RPMI7951 (cell line): ENCODE measurements at regions not wholly inside any gene's neighbourhood (a gene's known extent, or its start where the extent isn't known, plus 50 kb on each side); places are given as distances from the start of the nearest gene placed in this dataset.

Source experiments
- DNase-seq: peaks from one replicate; pipeline ENCODE4 v3.0.0-alpha.2; 2012; ENCODE audit warnings: low read depth

GRCh38 chr7:36006636-36007229, 146.3 kb upstream of the EEPD1 start:
- DNase-seq = no peak

- DNase-seq = no peak
These were observed 142.1 kb upstream of the EEPD1 start for GRCh38 chr7:36010656-36011587.

DNA sequence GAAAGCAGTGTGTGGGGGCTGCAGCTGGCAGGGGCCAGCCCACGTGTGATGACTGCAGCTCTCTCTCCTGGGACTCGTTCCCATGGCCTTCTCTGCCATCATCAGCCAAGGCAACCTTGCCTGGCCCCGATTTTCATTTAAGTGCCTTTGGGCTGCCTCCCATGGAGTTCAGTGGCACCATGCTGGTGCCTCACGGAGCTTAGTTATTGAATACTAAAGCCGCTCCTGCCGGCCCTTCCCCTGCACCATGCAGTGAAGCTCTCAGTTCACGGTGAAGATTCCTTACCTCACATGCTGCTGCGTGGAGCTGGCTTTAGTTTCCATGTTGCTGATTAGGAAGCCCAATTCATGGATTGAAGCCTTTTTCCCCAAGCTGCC, 141.5 kb upstream of the EEPD1 start:
- no peak for DNase-seq

- DNase-seq = no peak
These were observed 139.6 kb upstream of the EEPD1 start for GRCh38 chr7:36013246-36014014.

DNA sequence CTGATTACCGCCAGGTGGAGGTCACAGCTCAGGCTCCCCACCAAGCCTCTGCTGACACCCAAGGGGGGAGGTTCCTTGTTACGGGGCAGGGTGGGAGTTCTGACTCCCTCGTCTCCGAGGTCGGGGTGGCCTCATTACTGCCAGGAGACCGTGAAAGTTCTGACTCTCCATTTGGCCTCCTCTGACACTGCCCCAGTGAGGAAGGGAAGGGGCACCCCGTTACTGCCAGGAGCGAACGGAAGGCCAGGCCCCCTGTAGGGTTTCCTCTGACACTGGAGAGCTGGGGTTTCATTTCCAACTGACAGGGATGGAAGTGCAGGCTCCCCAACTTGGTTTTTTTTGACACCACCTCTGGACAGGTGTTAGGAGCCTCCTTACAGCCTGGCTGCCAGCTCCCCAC, 138.1 kb upstream of the EEPD1 start:
- DNase-seq = no peak

- no peak for DNase-seq
These were observed 137.3 kb upstream of the EEPD1 start for GRCh38 chr7:36015733-36016132.

GRCh38 chr7:36016648-36017047, 136.4 kb upstream of the EEPD1 start:
- no peak for DNase-seq

DNA sequence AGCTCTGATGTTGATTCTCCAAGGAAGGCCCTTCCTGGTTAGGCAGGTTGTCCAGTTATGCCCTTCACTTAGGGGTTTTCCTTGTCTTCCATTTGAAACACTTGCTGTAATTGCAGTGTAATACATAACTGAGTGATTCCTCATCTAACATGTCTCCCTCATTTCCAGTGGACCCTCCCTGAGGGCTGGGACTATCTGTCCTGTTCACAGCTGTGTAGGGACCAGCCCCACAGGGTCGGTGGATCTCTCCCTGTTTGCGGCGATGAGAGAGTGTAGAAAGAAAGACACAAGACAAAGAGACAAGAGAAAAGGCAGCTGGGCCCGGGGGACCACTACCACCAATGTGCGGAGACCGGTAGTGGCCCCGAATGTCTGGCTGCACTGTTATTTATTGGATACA, 135.9 kb upstream of the EEPD1 start:
- DNase-seq = no peak

DNA sequence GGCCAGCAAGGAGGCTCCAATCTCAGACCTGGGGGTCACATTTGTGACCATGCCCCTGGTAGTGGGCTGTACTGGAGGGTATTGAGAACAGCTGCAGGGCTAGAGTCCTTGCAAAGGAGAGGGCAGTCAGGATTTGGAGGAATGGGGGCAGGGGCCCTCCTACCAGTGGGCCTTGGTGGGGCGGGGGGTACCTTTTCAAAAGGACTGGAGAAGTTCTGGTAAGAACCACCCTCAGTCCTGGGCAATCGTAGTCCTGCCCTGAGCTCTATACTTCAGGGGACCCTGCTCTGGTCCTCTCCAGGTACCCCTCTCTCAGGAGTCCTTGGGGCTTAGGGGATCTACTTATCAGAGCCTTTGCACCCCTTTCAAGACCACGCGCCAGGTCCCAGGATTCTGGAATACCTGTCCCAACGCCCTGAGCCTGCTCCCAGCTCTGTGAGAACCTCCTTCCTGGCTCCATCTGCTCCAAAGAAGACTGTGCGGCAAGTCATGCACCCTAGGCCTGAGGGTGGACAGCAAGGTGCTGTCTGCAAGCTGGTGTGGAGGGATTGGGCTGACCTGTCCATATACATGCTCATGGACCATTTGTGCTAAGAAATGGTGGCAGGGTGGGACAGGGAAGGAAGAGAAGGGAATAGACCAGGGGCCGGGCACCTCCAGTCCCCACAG, 134.1 kb upstream of the EEPD1 start:
- no peak for DNase-seq

DNA sequence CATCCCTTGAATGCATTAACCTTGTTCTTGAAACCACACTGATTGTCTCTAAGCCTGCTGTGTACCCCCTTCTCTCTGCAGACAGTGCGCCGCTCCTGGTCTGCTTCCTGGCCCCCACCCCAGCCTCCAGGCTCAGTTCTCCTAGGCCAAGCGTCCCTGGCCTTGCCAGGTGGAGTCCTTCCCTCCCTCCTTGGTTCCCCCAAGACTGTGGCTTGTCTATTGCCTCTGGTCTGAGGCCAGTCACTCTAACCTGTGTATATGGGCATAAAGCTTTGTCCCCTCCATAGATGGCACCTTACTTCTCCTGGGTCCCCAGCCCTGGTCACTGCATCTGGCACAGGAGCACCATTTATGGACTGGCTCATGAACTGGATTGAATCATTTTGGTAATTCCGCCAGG, 133.5 kb upstream of the EEPD1 start:
- DNase-seq = no peak

GRCh38 chr7:36019980-36020379, 133.1 kb upstream of the EEPD1 start:
- DNase-seq = no peak

GRCh38 chr7:36021367-36021766, 131.7 kb upstream of the EEPD1 start:
- DNase-seq = peak; percentile 75

DNA sequence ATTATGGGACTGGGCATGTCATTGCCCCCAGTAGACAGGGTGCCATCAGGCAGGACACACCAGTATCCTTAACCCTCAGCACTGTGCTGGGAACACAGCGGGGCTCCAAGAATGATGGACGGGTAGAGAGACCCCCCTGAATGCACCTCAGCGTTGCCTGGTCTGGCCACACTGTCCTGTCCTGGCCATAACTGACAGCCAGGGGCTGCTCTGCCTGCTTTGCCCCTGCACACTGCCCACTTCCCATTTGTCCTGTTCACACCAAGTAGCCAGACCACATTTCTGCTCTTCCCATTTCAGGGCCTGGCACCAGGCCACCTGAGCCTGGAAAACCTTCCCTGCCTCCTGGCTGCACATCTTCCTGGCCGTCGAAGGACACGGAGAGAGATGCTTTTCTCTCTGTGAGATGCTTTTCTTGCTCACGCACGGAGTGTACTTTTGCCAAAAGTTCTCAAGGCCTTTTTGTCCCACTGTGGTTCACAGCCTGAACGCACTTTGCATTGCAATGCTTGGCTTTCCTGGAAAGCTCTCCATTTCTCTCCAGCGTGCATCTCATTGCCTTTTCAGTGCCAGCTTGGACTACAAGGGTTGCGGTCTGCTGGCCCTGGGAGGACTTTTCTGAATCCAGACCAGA, 131.0 kb upstream of the EEPD1 start:
- DNase-seq = no peak

GRCh38 chr7:36023033-36023560, 130.0 kb upstream of the EEPD1 start:
- no peak for DNase-seq

DNA sequence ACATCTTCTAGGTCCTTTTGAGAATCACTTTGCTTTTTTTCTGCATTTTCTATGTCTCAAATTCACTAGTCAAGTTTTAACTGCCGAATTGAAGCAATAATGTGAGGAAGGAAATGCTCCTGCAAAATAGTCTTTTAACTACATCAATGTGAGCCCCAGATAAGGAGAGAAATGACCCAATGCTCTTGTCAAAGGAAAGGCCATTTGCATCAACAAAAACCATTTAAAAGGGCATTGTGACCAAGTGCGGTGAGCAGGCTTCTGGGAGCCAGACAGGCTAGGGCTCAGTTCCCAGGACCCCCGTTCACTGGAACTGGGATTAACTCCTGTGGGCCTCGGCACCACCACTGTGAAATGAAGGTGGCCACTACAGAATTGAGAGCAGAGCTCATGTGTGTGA, 127.9 kb upstream of the EEPD1 start:
- no peak for DNase-seq

DNA sequence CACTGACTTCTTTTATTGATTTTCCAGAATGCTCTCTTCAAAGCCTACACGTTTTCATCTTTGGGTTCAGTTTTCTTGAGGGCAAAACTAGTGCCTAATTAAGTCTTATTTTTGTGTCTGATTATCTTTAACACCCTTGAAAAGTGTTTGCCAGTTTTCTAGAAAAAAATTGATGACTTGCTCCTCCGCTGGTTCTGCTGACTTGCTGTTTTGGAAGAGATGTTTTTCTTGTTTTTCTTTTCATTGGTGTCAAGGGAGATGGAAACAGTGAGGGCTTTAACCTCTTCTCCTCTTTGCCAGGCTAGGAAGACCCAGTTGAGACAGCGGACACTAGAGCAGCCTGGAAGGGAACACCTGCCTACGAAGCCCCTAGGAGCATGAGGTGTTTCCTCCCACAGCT, 123.7 kb upstream of the EEPD1 start:
- no peak for DNase-seq

- peak; percentile 60 for DNase-seq
These were observed 123.1 kb upstream of the EEPD1 start for GRCh38 chr7:36029853-36030515.

- DNase-seq = peak; percentile 50
These were observed 120.7 kb upstream of the EEPD1 start for GRCh38 chr7:36032361-36032818.

GRCh38 chr7:36034020-36034419, 119.0 kb upstream of the EEPD1 start:
- peak; percentile 97 for DNase-seq

DNA sequence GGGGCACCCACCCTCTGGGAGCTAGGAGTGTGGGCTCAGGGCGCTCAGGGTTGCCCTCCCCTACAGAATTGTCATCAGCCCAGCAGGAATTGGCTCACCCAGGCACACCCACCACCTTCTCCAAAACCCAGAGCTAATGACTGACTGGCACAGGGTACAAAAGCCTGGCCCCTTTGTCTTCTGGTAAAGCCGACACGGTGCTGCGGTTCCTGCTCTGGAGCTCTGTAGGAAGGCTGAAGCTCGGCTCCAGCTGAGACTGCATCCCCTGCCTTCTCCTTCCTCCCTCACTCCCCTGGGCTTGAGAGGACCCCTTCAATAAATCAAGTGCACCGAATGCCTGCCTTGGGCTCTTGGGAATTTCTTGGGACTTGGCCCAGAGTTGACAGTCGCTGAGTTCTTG, 117.9 kb upstream of the EEPD1 start:
- DNase-seq = no peak

DNA sequence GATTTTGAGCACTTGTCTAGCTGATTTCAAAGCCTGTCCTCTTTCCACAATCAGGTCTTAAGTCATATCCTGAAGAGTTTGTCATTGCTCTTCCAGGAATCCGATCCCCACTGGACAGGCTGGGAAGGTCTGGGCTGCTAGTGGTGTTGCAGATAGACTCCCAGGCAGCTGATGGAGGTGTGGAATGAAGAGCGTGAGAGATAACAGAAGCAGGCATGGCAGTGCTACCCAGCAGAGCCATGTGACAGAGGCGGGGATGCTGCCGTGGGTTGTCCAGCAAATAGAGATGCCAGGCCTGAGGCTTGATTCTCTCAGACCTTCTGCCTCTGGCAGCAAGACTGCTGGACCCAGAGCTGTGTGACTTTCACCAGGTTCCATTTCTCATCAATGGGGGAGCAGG, 116.5 kb upstream of the EEPD1 start:
- peak; percentile 69 for DNase-seq
